ENCODE measurements at regions not wholly inside any gene's neighbourhood (a gene's known extent, or its start where the extent isn't known, plus 50 kb on each side); places are given as distances from the start of the nearest gene placed in this dataset.

GRCh38 chr2:239878686-239879085 lies 146.5 kb downstream of the NDUFA10 start:
- no peak for DNase-seq (ENCODE audit: extremely low read depth in 1 of 4, low spot score in 3 of 4)
- H3K9me3 ChIP-seq (replicated peaks; ENCODE audit: control insufficient read depth, insufficient read depth, low read depth, low read length) = no peaks in the 10 kb centered on the region
- H3K36me3 ChIP-seq (ENCODE audit: control insufficient read depth, insufficient read depth, low read length) = no peaks in the 10 kb centered on the region
- no peak for TF ChIP-seq ZFP1 (CRISPR knock-in tag; IDR thresholded peaks at IDR 0.05)
- no peak for TF ChIP-seq DACH1 (IDR thresholded peaks at IDR 0.05; ENCODE audit: partially characterized antibody)
- TF ChIP-seq ETV6 (IDR thresholded peaks at IDR 0.05; ENCODE audit: borderline replicate concordance in 1 of 2, low read depth in 2 of 2, low read length in 1 of 2) = no peak
- TF ChIP-seq ETV6 (CRISPR knock-in tag; IDR thresholded peaks at IDR 0.05; ENCODE audit: borderline replicate concordance) = no peak
- no peak for TF ChIP-seq HDAC6 (IDR thresholded peaks at IDR 0.05; ENCODE audit: low read depth, low read length)
- TF ChIP-seq DPF2 (IDR thresholded peaks at IDR 0.05) = no peak
- TF ChIP-seq MAFK (IDR thresholded peaks at IDR 0.05; ENCODE audit: low read length) = no peak
- ChIA-PET CTCF (ENCODE audit: low intra/inter-chr PET ratio) (no interaction called here), POLR2A (no interaction called here)
- no peaks in the 10 kb centered on the region for H4K20me1 ChIP-seq (replicated peaks; ENCODE audit: control insufficient read depth, insufficient read depth, low read length)
- no peak overlapping the region for H3K9ac ChIP-seq (ENCODE audit: insufficient read depth in 1 of 2, low read depth in 2 of 2, low read length in 2 of 2)
- 58% methylated on average over 5 of the region's 5 CpGs for WGBS (ENCODE audit: insufficient coverage, low coverage, missing lambda C conversion rate)
- peaks cover 0 to 12% of the 10 kb centered on the region in 2 experiments; a peak in 1 of 5 replicates for H3K27me3 ChIP-seq (ENCODE audit: control insufficient read depth in 2 of 2, insufficient read depth in 2 of 2, low read length in 2 of 2)
- ATAC-seq = no peak
- in situ Hi-C loops (cut with MboI) = no loop called here
- 0 out of 5 replicates have a peak, but pooled peaks cover 0 to 2% of the 10 kb centered on the region in 2 experiments for H3K4me1 ChIP-seq (replicated peaks in 1 of 2; ENCODE audit: control insufficient read depth in 2 of 2, insufficient read depth in 2 of 2, low read length in 2 of 2)
- H3K4me3 ChIP-seq = no peak overlapping the region
- intact Hi-C loops (cut with micrococcal nuclease) = no loop called here
- no peak overlapping the region for H3K27ac ChIP-seq (ENCODE audit: extremely low read depth, low read depth, low read length)
- no peak for FAIRE-seq
- BruUV-seq (replicated peaks) = no TSS peak
- H2AFZ ChIP-seq (ENCODE audit: low read depth, low read length) = no peak overlapping the region
- H3K9me1 ChIP-seq (ENCODE audit: control insufficient read depth, insufficient read depth, low read length) = no peaks in the 10 kb centered on the region
- H3K79me2 ChIP-seq (ENCODE audit: control insufficient read depth, insufficient read depth, low read length) = no peaks in the 10 kb centered on the region
- H3K4me2 ChIP-seq (ENCODE audit: insufficient read depth, low read length) = no peak overlapping the region

GRCh38 chr2:239876948-239877289 lies 148.2 kb downstream of the NDUFA10 start:
- Histone ChIP-seq H2AFZ (ENCODE audit: low read depth, low read length) (no peak overlapping the region), H3K4me1 (replicated peaks in 1 of 2; ENCODE audit: control insufficient read depth in 2 of 2, insufficient read depth in 2 of 2, low read length in 2 of 2) (0 out of 5 replicates have a peak, but pooled peaks cover 0 to 2% of the 10 kb centered on the region in 2 experiments), H3K79me2 (ENCODE audit: control insufficient read depth, insufficient read depth, low read length) (no peaks in the 10 kb centered on the region), H3K27ac (ENCODE audit: extremely low read depth, low read depth, low read length) (no peak overlapping the region), H3K9ac (ENCODE audit: insufficient read depth in 1 of 2, low read depth in 2 of 2, low read length in 2 of 2) (no peak overlapping the region), H4K20me1 (replicated peaks; ENCODE audit: control insufficient read depth, insufficient read depth, low read length) (no peaks in the 10 kb centered on the region), H3K4me3 (no peak overlapping the region), H3K4me2 (ENCODE audit: insufficient read depth, low read length) (no peak overlapping the region), H3K36me3 (ENCODE audit: control insufficient read depth, insufficient read depth, low read length) (no peaks in the 10 kb centered on the region), H3K9me1 (ENCODE audit: control insufficient read depth, insufficient read depth, low read length) (no peaks in the 10 kb centered on the region), H3K27me3 (ENCODE audit: control insufficient read depth in 2 of 2, insufficient read depth in 2 of 2, low read length in 2 of 2) (peaks cover 0 to 12% of the 10 kb centered on the region in 2 experiments; a peak in 1 of 5 replicates), H3K9me3 (replicated peaks; ENCODE audit: control insufficient read depth, insufficient read depth, low read depth, low read length) (no peaks in the 10 kb centered on the region)
- ChIA-PET POLR2A (no interaction called here), CTCF (ENCODE audit: low intra/inter-chr PET ratio) (no interaction called here)
- no peak for FAIRE-seq
- intact Hi-C loops (cut with micrococcal nuclease) (no loop called here), in situ Hi-C loops (cut with MboI) (no loop called here)
- DNase-seq (ENCODE audit: extremely low read depth in 1 of 4, low spot score in 3 of 4) = no peak
- 25% methylated on average over 5 of the region's 5 CpGs for WGBS (ENCODE audit: insufficient coverage, low coverage, missing lambda C conversion rate)
- no TSS peak for BruUV-seq (replicated peaks)
- ATAC-seq = no peak
- TF ChIP-seq MCM3 (IDR thresholded peaks at IDR 0.05) (no peak), CBX3 (IDR thresholded peaks at IDR 0.05; ENCODE audit: borderline replicate concordance in 1 of 2, low read length in 2 of 2) (no peak), FOSL1 (tag; conservative IDR thresholded peaks at IDR 0.05) (no peak), ILF3 (IDR thresholded peaks at IDR 0.05; ENCODE audit: borderline replicate concordance) (no peak), ZBTB2 (IDR thresholded peaks at IDR 0.05) (no peak), NEUROD1 (IDR thresholded peaks at IDR 0.05; ENCODE audit: borderline replicate concordance, low read depth, low read length, partially characterized antibody) (no peak), RBM22 (IDR thresholded peaks at IDR 0.05; ENCODE audit: low read depth, low read length, poor library complexity, severe bottlenecking) (no peak), ZNF140 (CRISPR knock-in tag; IDR thresholded peaks at IDR 0.05) (no peak), PHF20 (IDR thresholded peaks at IDR 0.05; ENCODE audit: partially characterized antibody) (no peak)
- TF ChIP-seq, protein P1, sequence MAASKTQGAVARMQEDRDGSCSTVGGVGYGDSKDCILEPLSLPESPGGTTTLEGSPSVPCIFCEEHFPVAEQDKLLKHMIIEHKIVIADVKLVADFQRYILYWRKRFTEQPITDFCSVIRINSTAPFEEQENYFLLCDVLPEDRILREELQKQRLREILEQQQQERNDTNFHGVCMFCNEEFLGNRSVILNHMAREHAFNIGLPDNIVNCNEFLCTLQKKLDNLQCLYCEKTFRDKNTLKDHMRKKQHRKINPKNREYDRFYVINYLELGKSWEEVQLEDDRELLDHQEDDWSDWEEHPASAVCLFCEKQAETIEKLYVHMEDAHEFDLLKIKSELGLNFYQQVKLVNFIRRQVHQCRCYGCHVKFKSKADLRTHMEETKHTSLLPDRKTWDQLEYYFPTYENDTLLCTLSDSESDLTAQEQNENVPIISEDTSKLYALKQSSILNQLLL (CRISPR knock-in tag; IDR thresholded peaks at IDR 0.05; ENCODE audit: borderline replicate concordance) = no peak
